ENCODE measurements at regions not wholly inside any gene's neighbourhood (a gene's known extent, or its start where the extent isn't known, plus 50 kb on each side); places are given as distances from the start of the nearest gene placed in this dataset.

GRCh38 chr5:35518104-35518503 lies 99.6 kb upstream of the SPEF2 start:
- no peak for TF ChIP-seq CTCF (IDR thresholded peaks at IDR 0.05)
- TF ChIP-seq POLR2A (IDR thresholded peaks at IDR 0.05) = no peak

Data from suprapubic skin (tissue), 3 donors.